SH-SY5Y (cell line): ENCODE measurements at regions not wholly inside any gene's neighbourhood (a gene's known extent, or its start where the extent isn't known, plus 50 kb on each side); places are given as distances from the start of the nearest gene placed in this dataset.

ENCODE experiments used
- GATA2 ChIP-seq: IDR thresholded peaks from 2 replicates; pipeline ENCODE4 v1.6.1; 2011; ENCODE audit warnings: mild to moderate bottlenecking, low read depth, low read length
- GATA3 ChIP-seq: IDR thresholded peaks from 2 replicates; pipeline ENCODE4 v1.6.1; 2011; ENCODE audit warnings: low read depth, mild to moderate bottlenecking, low read length, moderate library complexity

GRCh38 chr7:72493850-72494661, 81.9 kb upstream of the CALN1 start:
- TF ChIP-seq GATA3 (no peak), GATA2 (no peak)
